ENCODE measurements at regions not wholly inside any gene's neighbourhood (a gene's known extent, or its start where the extent isn't known, plus 50 kb on each side); places are given as distances from the start of the nearest gene placed in this dataset.

DNA sequence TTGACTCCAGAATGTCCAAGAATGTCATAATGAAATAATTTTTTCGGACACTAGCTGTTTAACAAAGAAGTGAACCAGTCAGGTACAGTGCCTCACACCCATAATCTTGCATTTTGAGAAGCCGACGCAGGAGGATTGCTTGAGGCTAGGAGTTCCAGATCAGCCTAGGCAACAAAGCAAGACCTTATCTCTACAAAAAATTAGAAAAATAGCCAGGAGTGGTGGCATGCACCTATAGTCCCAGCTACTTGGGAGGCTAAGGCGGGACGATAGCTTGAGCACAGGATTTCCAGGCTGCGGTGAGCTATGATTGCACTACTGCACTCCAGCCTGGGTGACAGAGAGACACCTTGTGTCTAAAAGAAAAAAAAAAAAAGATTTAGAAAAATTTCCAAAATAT lies 235.8 kb upstream of the FN1 start:
- TF ChIP-seq, protein P1, sequence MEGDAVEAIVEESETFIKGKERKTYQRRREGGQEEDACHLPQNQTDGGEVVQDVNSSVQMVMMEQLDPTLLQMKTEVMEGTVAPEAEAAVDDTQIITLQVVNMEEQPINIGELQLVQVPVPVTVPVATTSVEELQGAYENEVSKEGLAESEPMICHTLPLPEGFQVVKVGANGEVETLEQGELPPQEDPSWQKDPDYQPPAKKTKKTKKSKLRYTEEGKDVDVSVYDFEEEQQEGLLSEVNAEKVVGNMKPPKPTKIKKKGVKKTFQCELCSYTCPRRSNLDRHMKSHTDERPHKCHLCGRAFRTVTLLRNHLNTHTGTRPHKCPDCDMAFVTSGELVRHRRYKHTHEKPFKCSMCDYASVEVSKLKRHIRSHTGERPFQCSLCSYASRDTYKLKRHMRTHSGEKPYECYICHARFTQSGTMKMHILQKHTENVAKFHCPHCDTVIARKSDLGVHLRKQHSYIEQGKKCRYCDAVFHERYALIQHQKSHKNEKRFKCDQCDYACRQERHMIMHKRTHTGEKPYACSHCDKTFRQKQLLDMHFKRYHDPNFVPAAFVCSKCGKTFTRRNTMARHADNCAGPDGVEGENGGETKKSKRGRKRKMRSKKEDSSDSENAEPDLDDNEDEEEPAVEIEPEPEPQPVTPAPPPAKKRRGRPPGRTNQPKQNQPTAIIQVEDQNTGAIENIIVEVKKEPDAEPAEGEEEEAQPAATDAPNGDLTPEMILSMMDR (IDR thresholded peaks at IDR 0.05) = no peak
- TF ChIP-seq POLR2A (IDR thresholded peaks at IDR 0.05) (no peak), POLR2AphosphoS5 (IDR thresholded peaks at IDR 0.05) (no peak)
